ENCODE measurements at regions not wholly inside any gene's neighbourhood (a gene's known extent, or its start where the extent isn't known, plus 50 kb on each side); places are given as distances from the start of the nearest gene placed in this dataset.
"Not testable (repeated sequence)": the region's sequence is repeated elsewhere in the genome, so short reads cannot be mapped to it uniquely, and the experiment has no call there.

GRCh38 chr3:191119415-191120295 lies 79.4 kb upstream of the OSTN start:
- H3K27ac ChIP-seq = no peak overlapping the region
- no peak for TF ChIP-seq ZFX (IDR thresholded peaks at IDR 0.05; ENCODE audit: borderline replicate concordance)
- no peak for TF ChIP-seq CTCF (IDR thresholded peaks at IDR 0.05)

DNA sequence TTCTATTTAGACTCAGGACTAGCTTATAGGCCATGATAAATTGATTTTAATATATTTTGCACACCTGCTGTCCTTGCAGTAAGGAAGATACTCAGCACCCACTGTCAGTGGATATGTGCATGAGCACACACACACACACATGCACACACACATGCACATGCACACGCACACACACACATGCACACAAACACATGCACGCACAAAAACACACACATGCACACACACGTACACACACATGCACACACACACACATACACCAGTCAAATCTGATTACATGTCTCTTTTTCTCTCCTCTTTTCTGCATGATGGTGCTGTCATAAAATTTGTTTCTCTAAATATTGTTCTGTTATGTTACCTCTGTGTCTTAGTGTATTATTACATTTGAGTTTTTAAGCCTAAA lies 87.3 kb upstream of the OSTN start:
- H3K27ac ChIP-seq = no peak overlapping the region
- TF ChIP-seq ZFX (IDR thresholded peaks at IDR 0.05; ENCODE audit: borderline replicate concordance) = no peak

DNA sequence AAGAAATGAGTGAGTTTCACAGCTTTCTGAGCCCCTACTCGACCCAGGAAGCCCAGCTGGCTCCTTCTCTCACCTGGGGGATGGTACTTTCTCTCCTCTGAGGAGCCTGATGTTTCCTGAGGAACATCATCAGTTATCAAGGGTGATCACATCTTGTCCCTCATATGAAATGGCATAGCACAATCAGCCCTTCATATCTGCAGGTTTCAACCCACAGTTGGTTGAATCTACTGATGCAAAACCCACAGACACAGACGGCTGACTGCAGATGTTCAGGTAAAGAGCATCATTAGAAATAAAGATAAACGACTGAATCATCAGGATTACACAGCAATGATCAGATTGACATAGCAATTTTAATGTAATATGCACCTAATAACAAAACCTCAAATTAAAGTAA lies 93.6 kb upstream of the OSTN start:
- H3K27ac ChIP-seq = no peak overlapping the region
- TF ChIP-seq CTCF (IDR thresholded peaks at IDR 0.05) = no peak
- TF ChIP-seq ZFX (IDR thresholded peaks at IDR 0.05; ENCODE audit: borderline replicate concordance) = no peak

GRCh38 chr3:191100516-191100915 lies 98.5 kb upstream of the OSTN start:
- no peak overlapping the region for H3K27ac ChIP-seq
- no peak for TF ChIP-seq ZFX (IDR thresholded peaks at IDR 0.05; ENCODE audit: borderline replicate concordance)
- no peak for TF ChIP-seq CTCF (IDR thresholded peaks at IDR 0.05)

DNA sequence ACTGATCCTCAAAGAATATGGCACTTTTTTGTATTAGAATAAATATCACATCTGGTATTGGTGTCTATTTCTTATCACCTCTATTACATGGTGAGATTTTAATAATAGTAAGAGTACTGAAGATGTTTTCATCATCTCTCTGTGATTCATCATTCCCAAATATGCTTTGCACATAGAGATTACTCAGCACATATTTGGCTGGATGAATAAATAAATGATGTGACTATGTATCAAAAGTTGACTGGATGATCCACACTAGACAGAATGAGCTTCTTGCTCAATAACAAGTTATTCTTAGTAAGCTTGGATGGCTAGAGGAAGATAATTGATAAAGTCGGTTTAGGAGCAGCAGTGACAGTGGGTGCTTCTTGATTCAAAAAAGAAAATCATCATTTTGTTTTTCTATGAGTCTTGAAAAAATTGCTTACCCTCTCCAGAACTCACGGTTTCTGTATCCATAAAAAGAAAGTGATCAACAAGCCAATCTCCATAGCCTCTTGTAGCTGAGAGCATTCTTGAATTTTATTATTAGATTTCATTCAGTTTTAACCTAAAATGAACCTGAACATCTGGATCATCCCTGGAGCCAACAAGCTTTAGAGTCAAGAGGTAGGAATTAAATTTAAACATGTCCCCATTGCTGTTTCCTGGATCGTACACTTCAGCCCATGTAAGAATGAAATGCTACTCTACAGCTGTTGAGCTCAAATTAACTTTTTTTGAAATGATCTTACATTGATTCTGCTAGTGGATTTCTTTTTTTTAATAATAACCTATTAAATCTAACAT lies 104.8 kb upstream of the OSTN start:
- no peak for TF ChIP-seq ZFX (IDR thresholded peaks at IDR 0.05; ENCODE audit: borderline replicate concordance)
- no peak for TF ChIP-seq CTCF (IDR thresholded peaks at IDR 0.05)
- no peak overlapping the region for H3K27ac ChIP-seq

- TF ChIP-seq ZFX (IDR thresholded peaks at IDR 0.05; ENCODE audit: borderline replicate concordance) = no peak
- no peak for TF ChIP-seq CTCF (IDR thresholded peaks at IDR 0.05)
- no peak overlapping the region for H3K27ac ChIP-seq
Measured at GRCh38 chr3:191087391-191087790, 111.7 kb upstream of the OSTN start.

- no peak overlapping the region for H3K27ac ChIP-seq
- TF ChIP-seq ZFX (IDR thresholded peaks at IDR 0.05; ENCODE audit: borderline replicate concordance) = no peak
- no peak for TF ChIP-seq CTCF (IDR thresholded peaks at IDR 0.05)
Measured at GRCh38 chr3:191085091-191085490, 114.0 kb upstream of the OSTN start.

DNA sequence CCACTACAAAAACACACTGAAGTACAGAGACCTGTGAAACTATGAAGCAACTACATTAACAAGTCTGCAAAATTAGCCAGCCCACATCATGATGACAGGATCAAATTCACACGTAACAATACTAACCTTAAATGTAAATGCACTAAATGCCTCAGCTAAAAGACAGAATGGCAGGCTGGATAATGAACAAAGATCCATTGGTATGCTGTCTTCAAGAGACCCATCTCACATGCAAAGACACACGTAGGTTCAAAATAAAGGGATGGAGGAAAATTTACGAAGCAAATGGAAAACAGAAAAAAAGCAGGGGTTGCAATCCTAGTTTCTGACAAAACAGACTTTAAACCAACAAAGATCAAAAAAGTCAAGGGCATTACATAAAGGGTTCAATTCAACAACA lies 120.1 kb upstream of the OSTN start:
- H3K27ac ChIP-seq = not testable (repeated sequence)
